Muscle layer of duodenum (tissue), 2 donors: ENCODE measurements at regions not wholly inside any gene's neighbourhood (a gene's known extent, or its start where the extent isn't known, plus 50 kb on each side); places are given as distances from the start of the nearest gene placed in this dataset.

Experiments
- H3K27ac ChIP-seq: one replicate; pipeline ENCODE4 v1.7.0; 2013; ENCODE audit warnings: mild to moderate bottlenecking, low read length
- H3K27me3 ChIP-seq: one replicate; pipeline ENCODE4 v1.7.0; 2013; ENCODE audit warnings: low read depth, mild to moderate bottlenecking, control low read depth, low read length
- H3K36me3 ChIP-seq, 2 donors: one replicate each; pipeline ENCODE4 v1.7.0; 2013; ENCODE audit warnings: low read length in 2 of 2, control low read depth in 1 of 2, mild to moderate bottlenecking in 1 of 2; ENCODE audit not compliant: insufficient read depth in 2 of 2, control insufficient read depth in 1 of 2
- H3K4me1 ChIP-seq, 2 donors: one replicate each; pipeline ENCODE4 v1.7.0; 2013; ENCODE audit warnings: low read length in 2 of 2, mild to moderate bottlenecking in 2 of 2, control low read depth in 1 of 2, moderate library complexity in 1 of 2; ENCODE audit not compliant: insufficient read depth in 2 of 2, control insufficient read depth in 1 of 2
- H3K4me3 ChIP-seq, 2 donors: one replicate each; pipeline ENCODE4 v1.7.0; 2013; ENCODE audit warnings: low read length in 2 of 2, low read depth in 1 of 2, mild to moderate bottlenecking in 1 of 2
- H3K9me3 ChIP-seq, 2 donors: one replicate each; pipeline ENCODE4 v1.7.0; 2013; ENCODE audit warnings: low read length in 2 of 2, control low read depth in 1 of 2, mild to moderate bottlenecking in 1 of 2; ENCODE audit not compliant: control insufficient read depth in 1 of 2
- donor health status: healthy.

- no peaks in the 10 kb centered on the region for H3K27me3 ChIP-seq
- H3K9me3 ChIP-seq = no peaks in the 10 kb centered on the region
- no peak overlapping the region for H3K27ac ChIP-seq
- H3K4me3 ChIP-seq = no peak overlapping the region
- no peaks in the 10 kb centered on the region for H3K4me1 ChIP-seq
- no peaks in the 10 kb centered on the region for H3K36me3 ChIP-seq
These were observed 176.0 kb downstream of the PLPP3 start for GRCh38 chr1:56403321-56403720.

- Histone ChIP-seq H3K27me3 (no peaks in the 10 kb centered on the region), H3K9me3 (no peaks in the 10 kb centered on the region), H3K4me3 (no peak overlapping the region), H3K4me1 (no peaks in the 10 kb centered on the region), H3K27ac (no peak overlapping the region), H3K36me3 (no peaks in the 10 kb centered on the region)
These were observed 178.2 kb downstream of the PLPP3 start for GRCh38 chr1:56401191-56401590.

GRCh38 chr1:56400526-56400925 lies 178.8 kb downstream of the PLPP3 start:
- no peaks in the 10 kb centered on the region for H3K4me1 ChIP-seq
- no peaks in the 10 kb centered on the region for H3K36me3 ChIP-seq
- no peak overlapping the region for H3K4me3 ChIP-seq
- H3K27me3 ChIP-seq = no peaks in the 10 kb centered on the region
- H3K9me3 ChIP-seq = no peaks in the 10 kb centered on the region
- H3K27ac ChIP-seq = no peak overlapping the region

- no peak overlapping the region for H3K27ac ChIP-seq
- no peaks in the 10 kb centered on the region for H3K36me3 ChIP-seq
- no peaks in the 10 kb centered on the region for H3K9me3 ChIP-seq
- H3K27me3 ChIP-seq = no peaks in the 10 kb centered on the region
- H3K4me3 ChIP-seq = no peak overlapping the region
- no peaks in the 10 kb centered on the region for H3K4me1 ChIP-seq
These were observed 179.6 kb downstream of the PLPP3 start for GRCh38 chr1:56399795-56400194.

GRCh38 chr1:56399326-56399725 lies 180.0 kb downstream of the PLPP3 start:
- H3K27me3 ChIP-seq = no peaks in the 10 kb centered on the region
- no peaks in the 10 kb centered on the region for H3K9me3 ChIP-seq
- H3K4me3 ChIP-seq = no peak overlapping the region
- no peak overlapping the region for H3K27ac ChIP-seq
- H3K36me3 ChIP-seq = no peaks in the 10 kb centered on the region
- no peaks in the 10 kb centered on the region for H3K4me1 ChIP-seq

GRCh38 chr1:56397811-56398231 lies 181.5 kb downstream of the PLPP3 start:
- Histone ChIP-seq H3K36me3 (no peaks in the 10 kb centered on the region), H3K27ac (no peak overlapping the region), H3K9me3 (no peaks in the 10 kb centered on the region), H3K4me3 (no peak overlapping the region), H3K4me1 (no peaks in the 10 kb centered on the region), H3K27me3 (no peaks in the 10 kb centered on the region)

GRCh38 chr1:56397409-56397808 lies 182.0 kb downstream of the PLPP3 start:
- Histone ChIP-seq H3K9me3 (no peaks in the 10 kb centered on the region), H3K27me3 (no peaks in the 10 kb centered on the region), H3K36me3 (no peaks in the 10 kb centered on the region), H3K4me3 (no peak overlapping the region), H3K4me1 (no peaks in the 10 kb centered on the region), H3K27ac (no peak overlapping the region)

GRCh38 chr1:56396581-56396980 lies 182.8 kb downstream of the PLPP3 start:
- Histone ChIP-seq H3K9me3 (no peaks in the 10 kb centered on the region), H3K27ac (no peak overlapping the region), H3K27me3 (no peaks in the 10 kb centered on the region), H3K4me1 (no peaks in the 10 kb centered on the region), H3K4me3 (no peak overlapping the region), H3K36me3 (no peaks in the 10 kb centered on the region)

GRCh38 chr1:56395776-56396175 lies 183.6 kb downstream of the PLPP3 start:
- Histone ChIP-seq H3K4me3 (no peak overlapping the region), H3K36me3 (no peaks in the 10 kb centered on the region), H3K27me3 (no peaks in the 10 kb centered on the region), H3K27ac (no peak overlapping the region), H3K4me1 (no peaks in the 10 kb centered on the region), H3K9me3 (no peaks in the 10 kb centered on the region)

- Histone ChIP-seq H3K9me3 (no peaks in the 10 kb centered on the region), H3K4me3 (no peak overlapping the region), H3K4me1 (no peaks in the 10 kb centered on the region), H3K27me3 (no peaks in the 10 kb centered on the region), H3K36me3 (no peaks in the 10 kb centered on the region), H3K27ac (no peak overlapping the region)
These were observed 185.1 kb downstream of the PLPP3 start for GRCh38 chr1:56394298-56394697.

- Histone ChIP-seq H3K36me3 (no peaks in the 10 kb centered on the region), H3K27me3 (no peaks in the 10 kb centered on the region)
These were observed 188.2 kb downstream of the PLPP3 start for GRCh38 chr1:56390934-56391731.

More at GRCh38 chr1:56390934-56391731, 188.2 kb downstream of the PLPP3 start:
- H3K9me3 ChIP-seq = no peaks in the 10 kb centered on the region
- no peaks in the 10 kb centered on the region for H3K4me1 ChIP-seq
- no peak overlapping the region for H3K27ac ChIP-seq
- H3K4me3 ChIP-seq = no peak overlapping the region
